ENCODE measurements at regions not wholly inside any gene's neighbourhood (a gene's known extent, or its start where the extent isn't known, plus 50 kb on each side); places are given as distances from the start of the nearest gene placed in this dataset.
"Not testable (repeated sequence)": the region's sequence is repeated elsewhere in the genome, so short reads cannot be mapped to it uniquely, and the experiment has no call there.

- no peak for TF ChIP-seq CTCF (IDR thresholded peaks at IDR 0.05; ENCODE audit: insufficient read depth, low read length)
- no peak overlapping the region for H3K4me3 ChIP-seq (ENCODE audit: low read depth, low read length)
- peak; percentile 31 for DNase-seq (ENCODE audit: low read depth)
These were observed 211.6 kb downstream of the CENPC start for GRCh38 chr4:67333664-67334063.

GRCh38 chr4:67332627-67333026 is 212.7 kb downstream of the CENPC start:
- peak; percentile 62 for TF ChIP-seq CTCF (IDR thresholded peaks at IDR 0.05; ENCODE audit: insufficient read depth, low read length)
- DNase-seq (ENCODE audit: low read depth) = no peak
- no peak overlapping the region for H3K4me3 ChIP-seq (ENCODE audit: low read depth, low read length)

- TF ChIP-seq CTCF (IDR thresholded peaks at IDR 0.05; ENCODE audit: insufficient read depth, low read length) = no peak
- DNase-seq (ENCODE audit: low read depth) = no peak
- H3K4me3 ChIP-seq (ENCODE audit: low read depth, low read length) = no peak overlapping the region
These were observed 216.9 kb downstream of the CENPC start for GRCh38 chr4:67328393-67328792.

- TF ChIP-seq CTCF (IDR thresholded peaks at IDR 0.05; ENCODE audit: insufficient read depth, low read length) = no peak
- no peak overlapping the region for H3K4me3 ChIP-seq (ENCODE audit: low read depth, low read length)
- DNase-seq (ENCODE audit: low read depth) = no peak
These were observed 217.4 kb downstream of the CENPC start for GRCh38 chr4:67328018-67328278.

- TF ChIP-seq CTCF (IDR thresholded peaks at IDR 0.05; ENCODE audit: insufficient read depth, low read length) = peak; percentile 90
- no peak overlapping the region for H3K4me3 ChIP-seq (ENCODE audit: low read depth, low read length)
- DNase-seq (ENCODE audit: low read depth) = peak; percentile 73
These were observed 217.9 kb downstream of the CENPC start for GRCh38 chr4:67327245-67328017.

- no peak for TF ChIP-seq CTCF (IDR thresholded peaks at IDR 0.05; ENCODE audit: insufficient read depth, low read length)
- H3K4me3 ChIP-seq (ENCODE audit: low read depth, low read length) = no peak overlapping the region
- DNase-seq (ENCODE audit: low read depth) = no peak
These were observed 219.5 kb downstream of the CENPC start for GRCh38 chr4:67325791-67326190.

- TF ChIP-seq CTCF (IDR thresholded peaks at IDR 0.05; ENCODE audit: insufficient read depth, low read length) = no peak
- H3K4me3 ChIP-seq (ENCODE audit: low read depth, low read length) = no peak overlapping the region
- peak; percentile 12 for DNase-seq (ENCODE audit: low read depth)
These were observed 224.7 kb downstream of the CENPC start for GRCh38 chr4:67320645-67321044.

- not testable (repeated sequence) for H3K4me3 ChIP-seq (ENCODE audit: low read depth, low read length); DNase-seq (ENCODE audit: low read depth)
These were observed 225.7 kb downstream of the CENPC start for GRCh38 chr4:67319607-67320006.

GRCh38 chr4:67300497-67301185 is 244.7 kb downstream of the CENPC start:
- not testable (repeated sequence) for H3K4me3 ChIP-seq (ENCODE audit: low read depth, low read length)

More at GRCh38 chr4:67300497-67301185, 244.7 kb downstream of the CENPC start:
- DNase-seq (ENCODE audit: low read depth) = not testable (repeated sequence)

Measured in fibroblast of the aortic adventitia (primary cell).